Muscle of leg (tissue), 3 donors: ENCODE measurements at regions not wholly inside any gene's neighbourhood (a gene's known extent, or its start where the extent isn't known, plus 50 kb on each side); places are given as distances from the start of the nearest gene placed in this dataset.

ENCODE experiments used
- DNase-seq: peaks from one replicate; pipeline ENCODE4 v3.0.0; 2013
- H3K27ac ChIP-seq: one replicate; pipeline ENCODE4 v1.5.1; 2013; ENCODE audit warnings: mild to moderate bottlenecking, low read length, control low read depth
- H3K27me3 ChIP-seq: one replicate; pipeline ENCODE4 v1.6.1; 2013; ENCODE audit warnings: low read length; ENCODE audit not compliant: control insufficient read depth, insufficient read depth
- H3K36me3 ChIP-seq: one replicate; pipeline ENCODE4 v1.6.1; 2013; ENCODE audit warnings: low read length; ENCODE audit not compliant: control insufficient read depth, insufficient read depth
- H3K4me1 ChIP-seq: one replicate; pipeline ENCODE4 v1.6.1; 2013; ENCODE audit warnings: low read length; ENCODE audit not compliant: control insufficient read depth, insufficient read depth
- H3K4me3 ChIP-seq: one replicate; pipeline ENCODE4 v1.5.1; 2013; ENCODE audit warnings: low read length, control low read depth
- H3K9me3 ChIP-seq: replicated peaks from 2 replicates; pipeline ENCODE4 v1.6.1; 2013; ENCODE audit warnings: low read depth, low read length; ENCODE audit not compliant: control insufficient read depth
- WGBS: methylation state at CpG from one replicate; pipeline ENCODE4 v1.1.5; 2013; ENCODE audit warnings: missing lambda C conversion rate; ENCODE audit not compliant: insufficient coverage; 5-methylcytosine and 5-hydroxymethylcytosine counted together

DNA sequence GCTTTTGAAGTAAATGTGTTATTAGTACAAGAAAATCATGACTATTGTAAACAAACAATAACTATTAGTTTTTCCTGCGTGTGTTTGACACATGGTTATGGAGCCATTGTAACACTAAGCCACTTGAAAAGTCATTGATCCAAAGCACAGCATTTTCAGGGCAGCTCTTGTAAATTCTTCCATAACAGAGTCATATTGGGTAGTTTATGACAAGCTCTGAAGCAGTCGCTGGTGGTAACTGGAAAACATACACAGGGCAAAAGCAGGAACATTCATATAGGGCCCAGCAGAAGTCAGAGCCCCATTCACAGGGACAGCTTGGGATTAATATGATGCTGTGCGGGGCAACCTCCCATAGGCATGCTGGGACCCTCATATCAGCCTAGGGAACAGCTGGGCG is 483.2 kb upstream of the PTBP2 start:
- Histone ChIP-seq H3K4me1 (no peaks in the 10 kb centered on the region), H3K4me3 (no peak overlapping the region), H3K9me3 (no peaks in the 10 kb centered on the region), H3K27ac (no peak overlapping the region), H3K36me3 (no peaks in the 10 kb centered on the region), H3K27me3 (no peaks in the 10 kb centered on the region)
- WGBS: 71% methylated on average over 1 of the region's 4 CpGs
- no peak for DNase-seq

DNA sequence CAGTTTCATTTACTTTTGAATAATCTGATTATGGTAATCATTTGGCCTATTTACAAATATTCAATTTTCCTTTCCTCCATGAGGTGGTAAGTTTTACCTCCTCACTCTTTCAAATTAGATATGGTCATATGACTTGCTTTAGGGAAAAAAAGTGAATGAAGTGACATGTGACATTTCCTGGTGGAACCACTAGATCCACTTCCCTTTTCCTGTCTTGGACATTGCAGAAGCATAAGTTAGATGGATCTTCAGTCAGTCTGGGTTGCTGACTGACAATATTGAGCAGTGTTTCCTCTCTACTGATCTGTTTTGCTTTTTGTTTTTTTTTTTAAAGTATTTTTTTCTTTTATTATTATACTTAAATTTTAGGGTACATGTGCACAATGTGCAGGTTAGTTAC is 481.1 kb upstream of the PTBP2 start:
- no peak for DNase-seq
- Histone ChIP-seq H3K4me1 (no peaks in the 10 kb centered on the region), H3K27ac (no peak overlapping the region), H3K9me3 (no peaks in the 10 kb centered on the region), H3K4me3 (no peak overlapping the region), H3K36me3 (no peaks in the 10 kb centered on the region), H3K27me3 (no peaks in the 10 kb centered on the region)

DNA sequence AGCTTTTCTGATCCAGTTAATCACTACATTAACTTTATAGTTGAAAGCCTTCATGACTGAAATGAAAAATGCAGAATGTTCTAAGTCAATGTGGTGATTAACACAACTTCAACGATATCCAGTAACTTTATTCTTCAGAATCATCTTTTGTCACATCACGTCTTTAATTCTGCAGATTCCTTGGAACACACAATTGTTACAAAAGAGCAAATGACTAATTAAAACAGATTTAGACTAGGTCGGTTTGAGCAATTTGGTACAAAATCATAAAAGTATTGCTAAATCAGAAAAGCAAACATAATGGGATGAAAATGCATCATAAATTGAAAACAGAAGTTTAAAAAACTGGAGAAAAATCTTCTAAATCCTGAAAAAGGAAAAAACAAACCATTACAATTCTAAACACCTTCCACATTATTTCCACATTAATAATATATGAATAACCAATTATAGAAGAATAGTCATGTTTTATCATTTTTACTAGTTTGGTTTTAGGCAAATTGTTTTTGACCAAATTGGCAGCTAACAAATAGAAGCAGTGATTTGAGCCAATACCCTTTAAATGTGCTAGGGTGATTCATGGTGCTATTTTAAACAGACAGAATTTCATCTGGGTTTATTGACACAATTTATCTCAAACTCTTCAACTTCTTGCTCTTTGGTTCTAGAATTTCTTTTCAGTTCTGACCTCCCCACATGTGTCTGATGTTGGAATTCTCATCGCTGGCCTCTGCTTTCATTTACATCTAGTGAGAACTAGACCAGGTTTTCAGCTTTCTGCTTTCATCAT is 468.1 kb upstream of the PTBP2 start:
- Histone ChIP-seq H3K4me1 (no peaks in the 10 kb centered on the region), H3K27ac (no peak overlapping the region), H3K4me3 (no peak overlapping the region), H3K9me3 (no peaks in the 10 kb centered on the region), H3K27me3 (no peaks in the 10 kb centered on the region), H3K36me3 (no peaks in the 10 kb centered on the region)
- no peak for DNase-seq
- WGBS: 100% methylated on average over 1 of the region's 4 CpGs

DNA sequence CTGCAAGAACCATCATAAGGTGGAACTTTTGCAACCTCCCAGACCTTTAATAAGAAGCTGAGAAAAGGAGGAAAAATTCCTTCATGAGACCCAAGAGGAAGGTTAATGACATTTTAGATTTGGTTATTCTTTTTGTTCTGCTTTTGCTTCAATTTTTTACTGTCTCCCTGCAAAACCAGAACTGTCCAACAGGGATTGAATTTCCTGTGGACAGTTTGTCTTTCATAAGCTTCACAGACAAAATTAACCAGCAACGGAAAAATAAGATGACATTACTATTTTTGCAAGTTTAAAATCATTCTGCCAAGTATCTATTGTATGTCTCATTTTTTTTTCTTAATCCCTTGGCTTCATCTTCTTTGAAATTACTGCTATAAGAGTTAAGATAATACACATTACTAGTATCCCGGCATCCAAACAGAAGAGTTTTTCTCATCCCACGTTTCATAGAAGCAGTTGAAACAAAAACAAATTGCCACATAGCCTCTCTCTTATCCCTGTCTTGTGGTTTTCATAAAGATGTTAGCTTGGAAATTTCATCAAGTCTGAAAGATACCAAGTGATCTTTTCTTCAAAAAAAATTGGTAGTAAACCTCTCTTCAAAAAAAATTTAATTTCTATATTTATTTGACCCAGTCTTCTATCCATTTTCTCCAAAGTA is 465.3 kb upstream of the PTBP2 start:
- no CpG with 5 or more reads among the region's 3 CpGs for WGBS
- Histone ChIP-seq H3K4me3 (no peak overlapping the region), H3K36me3 (no peaks in the 10 kb centered on the region), H3K9me3 (no peaks in the 10 kb centered on the region), H3K27ac (no peak overlapping the region), H3K27me3 (no peaks in the 10 kb centered on the region), H3K4me1 (no peaks in the 10 kb centered on the region)
- peak; percentile 54 for DNase-seq

DNA sequence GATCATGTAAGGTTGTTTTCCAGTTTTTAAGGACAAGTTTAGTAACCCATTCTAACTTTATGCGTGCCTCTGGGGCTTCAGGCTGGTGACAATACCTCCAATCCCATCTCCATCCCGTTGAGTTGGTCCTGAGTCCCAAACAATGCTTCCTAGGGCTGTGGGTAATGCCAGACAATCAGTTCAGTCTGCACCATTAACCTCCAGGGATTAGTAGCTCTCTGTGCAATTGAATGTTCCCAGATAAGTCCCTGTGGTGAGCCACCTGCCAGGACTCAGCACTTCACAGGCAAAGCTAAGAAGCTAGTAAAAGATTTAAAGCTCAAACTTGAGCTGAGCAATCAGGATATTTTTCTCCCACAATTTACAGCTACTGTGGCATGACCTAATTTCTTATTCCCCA is 462.2 kb upstream of the PTBP2 start:
- no peak overlapping the region for H3K27ac ChIP-seq
- DNase-seq: no peak
- H3K9me3 ChIP-seq: no peaks in the 10 kb centered on the region
- H3K4me3 ChIP-seq: no peak overlapping the region
- no peaks in the 10 kb centered on the region for H3K4me1 ChIP-seq
- no peaks in the 10 kb centered on the region for H3K36me3 ChIP-seq
- H3K27me3 ChIP-seq: no peaks in the 10 kb centered on the region
- 71% methylated on average over 2 of the region's 2 CpGs for WGBS

DNA sequence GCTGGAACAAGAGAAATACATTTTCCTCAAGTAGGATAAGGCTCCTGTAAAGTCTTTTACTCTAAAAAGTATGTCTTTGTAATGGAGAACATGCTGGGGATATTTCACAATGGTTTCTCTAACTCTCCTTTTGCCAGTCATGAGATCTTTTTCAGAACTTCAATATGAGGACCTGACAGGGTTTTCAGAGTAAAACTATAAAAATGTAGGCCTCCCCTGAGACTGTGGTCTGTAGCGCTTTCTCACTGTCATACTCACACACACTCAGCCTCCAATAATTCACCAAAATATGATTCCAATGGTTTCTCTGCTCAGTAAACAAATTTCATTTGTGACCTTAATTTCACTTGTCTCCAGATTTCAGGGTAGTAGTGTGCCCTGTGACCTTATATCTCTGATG is 440.1 kb upstream of the PTBP2 start:
- WGBS: no CpG with 5 or more reads among the region's 1 CpG
- H3K4me3 ChIP-seq: no peak overlapping the region
- DNase-seq: no peak
- H3K27ac ChIP-seq: no peak overlapping the region
- no peaks in the 10 kb centered on the region for H3K27me3 ChIP-seq
- H3K9me3 ChIP-seq: peaks cover 2% of the 10 kb centered on the region
- no peaks in the 10 kb centered on the region for H3K4me1 ChIP-seq
- H3K36me3 ChIP-seq: no peaks in the 10 kb centered on the region

DNA sequence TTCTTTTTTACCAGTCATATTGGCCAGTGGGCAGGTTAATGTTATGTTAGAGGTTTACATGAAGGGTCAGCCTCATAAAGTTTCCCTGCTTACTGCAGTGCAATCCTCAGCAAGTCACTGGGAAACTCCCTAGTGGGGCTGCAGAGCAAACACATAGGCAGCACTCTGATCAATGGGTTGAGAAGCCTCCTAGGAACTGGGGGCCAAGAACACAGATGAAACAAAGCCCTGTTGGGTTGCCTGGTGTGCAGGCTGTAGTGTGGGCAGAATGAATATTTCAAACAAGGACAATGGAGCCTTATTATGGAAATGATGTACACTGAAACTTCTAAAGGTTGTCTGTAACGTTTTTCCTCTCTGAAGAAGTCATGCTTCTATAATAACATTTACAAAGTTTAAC is 431.6 kb upstream of the PTBP2 start:
- WGBS: no CpG with 5 or more reads among the region's 1 CpG
- Histone ChIP-seq H3K4me1 (no peaks in the 10 kb centered on the region), H3K36me3 (no peaks in the 10 kb centered on the region)

DNA sequence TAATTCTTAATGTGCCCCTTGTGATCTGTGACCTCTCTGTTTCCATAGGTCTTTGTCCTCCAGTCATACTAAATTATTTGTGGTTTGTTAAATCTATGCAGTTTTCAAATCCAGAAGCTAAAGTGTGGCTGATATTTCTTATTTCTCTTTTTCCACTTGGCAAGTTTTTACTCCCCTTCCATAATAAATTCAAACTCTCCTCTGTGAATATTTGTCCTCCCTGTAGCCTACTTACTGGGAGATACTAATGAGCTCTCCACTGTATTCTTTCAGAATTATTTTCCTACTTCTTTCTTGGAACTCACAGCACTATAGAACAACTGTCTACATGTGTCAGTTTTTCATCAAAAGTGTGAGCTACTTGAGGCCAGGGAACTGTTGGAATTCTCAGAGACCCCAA is 430.8 kb upstream of the PTBP2 start:
- H3K27me3 ChIP-seq: no peaks in the 10 kb centered on the region
- H3K9me3 ChIP-seq: no peaks in the 10 kb centered on the region
- DNase-seq: peak; percentile 72
- no peak overlapping the region for H3K4me3 ChIP-seq
- H3K27ac ChIP-seq: no peak overlapping the region
- H3K36me3 ChIP-seq: no peaks in the 10 kb centered on the region
- no peaks in the 10 kb centered on the region for H3K4me1 ChIP-seq

More for the DNA sequence above, 431.6 kb upstream of the PTBP2 start:
- DNase-seq: no peak
- Histone ChIP-seq H3K9me3 (no peaks in the 10 kb centered on the region), H3K4me3 (no peak overlapping the region), H3K27ac (no peak overlapping the region), H3K27me3 (no peaks in the 10 kb centered on the region)

DNA sequence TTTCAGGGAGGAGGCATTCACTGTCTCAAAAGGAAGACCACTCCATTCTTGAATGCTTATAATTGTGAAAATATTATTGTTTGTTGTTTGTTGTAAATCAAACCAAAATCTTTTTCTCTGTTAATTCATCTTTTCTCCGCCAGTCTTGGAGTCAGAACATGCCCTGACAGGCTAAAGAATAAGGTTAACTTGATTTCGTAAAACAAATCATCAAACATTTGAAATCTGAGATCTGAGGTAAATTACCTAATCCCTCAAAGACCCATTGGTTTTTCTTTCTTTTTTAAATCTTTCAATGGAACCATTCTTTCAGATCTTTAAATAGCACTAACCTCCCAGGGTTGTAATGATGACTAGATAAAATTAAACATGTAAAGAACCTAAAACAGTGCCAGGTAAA is 430.1 kb upstream of the PTBP2 start:
- Histone ChIP-seq H3K4me3 (no peak overlapping the region), H3K27ac (no peak overlapping the region), H3K27me3 (no peaks in the 10 kb centered on the region), H3K4me1 (no peaks in the 10 kb centered on the region), H3K36me3 (no peaks in the 10 kb centered on the region), H3K9me3 (no peaks in the 10 kb centered on the region)
- no peak for DNase-seq
- WGBS: 80% methylated on average over 1 of the region's 2 CpGs

DNA sequence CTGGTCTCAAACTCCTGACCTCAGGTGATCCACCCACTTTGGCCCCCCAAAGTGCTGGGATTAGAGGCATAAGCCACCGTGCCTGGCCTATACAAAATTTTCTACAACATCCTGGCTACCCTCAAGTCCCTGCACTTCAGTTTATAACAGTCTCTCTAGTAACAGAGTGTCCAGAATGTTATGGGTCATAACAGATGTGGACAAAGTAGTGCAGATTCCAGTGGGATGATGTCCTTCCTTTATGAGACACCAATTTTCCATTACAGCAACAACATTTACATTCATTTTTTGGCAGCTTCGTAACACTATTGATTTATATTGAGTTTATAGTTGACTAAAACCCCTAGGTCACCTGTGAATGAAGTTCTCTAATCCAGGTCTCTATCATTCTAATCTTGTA is 429.4 kb upstream of the PTBP2 start:
- Histone ChIP-seq H3K9me3 (no peaks in the 10 kb centered on the region), H3K36me3 (no peaks in the 10 kb centered on the region), H3K27ac (no peak overlapping the region), H3K4me3 (no peak overlapping the region), H3K4me1 (no peaks in the 10 kb centered on the region), H3K27me3 (no peaks in the 10 kb centered on the region)
- peak; percentile 69 for DNase-seq
- no CpG with 5 or more reads among the region's 2 CpGs for WGBS
